NCI-H1048 (cell line): ENCODE measurements at regions not wholly inside any gene's neighbourhood (a gene's known extent, or its start where the extent isn't known, plus 50 kb on each side); places are given as distances from the start of the nearest gene placed in this dataset.

Experiments used
- DNase-seq: peaks from one replicate; lab custom pipeline; 2025; lab: John Stamatoyannopoulos, UW

DNA sequence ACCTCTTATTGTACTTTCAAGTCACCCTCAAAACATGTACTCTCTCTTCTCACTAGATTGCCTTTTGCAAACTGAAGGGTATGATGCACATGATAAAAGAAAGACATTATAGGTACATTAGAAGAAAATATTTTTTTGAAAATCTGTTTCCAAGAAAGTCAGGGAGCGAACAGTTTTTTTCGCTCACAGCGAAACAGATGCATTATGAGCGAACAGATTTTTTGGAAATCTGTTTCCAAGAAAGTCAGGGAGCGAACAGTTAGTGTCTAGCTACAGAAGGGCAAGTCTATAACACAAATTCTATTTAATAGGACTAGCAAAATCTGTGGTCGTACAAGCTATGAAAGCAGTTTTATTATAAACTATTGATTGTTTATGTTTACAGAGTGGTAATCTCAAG, 296.2 kb upstream of the ANO3 start:
- no peak for DNase-seq

GRCh38 chr11:26037716-26038115, 294.2 kb upstream of the ANO3 start:
- no peak for DNase-seq

GRCh38 chr11:26040339-26040738, 291.6 kb upstream of the ANO3 start:
- DNase-seq, result no peak

GRCh38 chr11:26042113-26042512, 289.8 kb upstream of the ANO3 start:
- no peak for DNase-seq

GRCh38 chr11:26043665-26044064, 288.3 kb upstream of the ANO3 start:
- no peak for DNase-seq

GRCh38 chr11:26044389-26044788, 287.5 kb upstream of the ANO3 start:
- DNase-seq, result no peak

- no peak for DNase-seq
These were observed 286.8 kb upstream of the ANO3 start for GRCh38 chr11:26045082-26045481.

GRCh38 chr11:26048271-26048670, 283.7 kb upstream of the ANO3 start:
- no peak for DNase-seq

GRCh38 chr11:26053966-26054365, 278.0 kb upstream of the ANO3 start:
- no peak for DNase-seq

- no peak for DNase-seq
These were observed 269.3 kb upstream of the ANO3 start for GRCh38 chr11:26062660-26063059.

GRCh38 chr11:26063915-26064314, 268.0 kb upstream of the ANO3 start:
- no peak for DNase-seq

GRCh38 chr11:26065944-26066343, 266.0 kb upstream of the ANO3 start:
- DNase-seq, result no peak

DNA sequence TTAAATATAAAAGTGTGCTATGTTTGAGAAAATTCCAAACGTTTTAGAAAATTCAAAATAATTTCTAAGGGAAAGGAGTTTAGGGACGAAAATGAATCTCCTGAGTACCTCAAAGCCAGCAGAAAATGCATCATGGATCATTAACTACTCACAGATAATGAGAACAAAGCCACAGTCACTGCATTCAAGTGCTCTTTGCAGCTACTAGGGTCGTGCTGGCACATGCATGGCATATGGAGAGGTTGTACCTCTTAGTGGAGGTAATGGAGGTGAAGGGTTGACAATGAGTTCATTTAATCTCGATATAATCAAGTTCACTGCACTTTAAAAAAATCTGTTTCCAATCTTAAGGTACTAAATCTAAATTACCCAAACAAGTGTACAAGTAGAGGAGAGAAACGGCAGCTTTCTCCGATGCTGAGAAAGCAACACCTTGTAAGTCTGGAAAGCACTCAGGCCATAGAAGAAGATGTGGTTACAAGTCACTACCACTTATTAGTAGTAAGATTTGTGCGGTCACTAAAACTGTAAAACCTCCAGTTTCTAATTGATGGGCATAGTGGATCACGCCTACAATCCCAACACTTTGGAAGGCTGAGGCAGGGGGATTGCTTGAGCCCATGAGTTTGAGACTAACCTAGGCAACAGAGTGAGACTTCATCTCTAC, 261.1 kb upstream of the ANO3 start:
- DNase-seq, result no peak

DNA sequence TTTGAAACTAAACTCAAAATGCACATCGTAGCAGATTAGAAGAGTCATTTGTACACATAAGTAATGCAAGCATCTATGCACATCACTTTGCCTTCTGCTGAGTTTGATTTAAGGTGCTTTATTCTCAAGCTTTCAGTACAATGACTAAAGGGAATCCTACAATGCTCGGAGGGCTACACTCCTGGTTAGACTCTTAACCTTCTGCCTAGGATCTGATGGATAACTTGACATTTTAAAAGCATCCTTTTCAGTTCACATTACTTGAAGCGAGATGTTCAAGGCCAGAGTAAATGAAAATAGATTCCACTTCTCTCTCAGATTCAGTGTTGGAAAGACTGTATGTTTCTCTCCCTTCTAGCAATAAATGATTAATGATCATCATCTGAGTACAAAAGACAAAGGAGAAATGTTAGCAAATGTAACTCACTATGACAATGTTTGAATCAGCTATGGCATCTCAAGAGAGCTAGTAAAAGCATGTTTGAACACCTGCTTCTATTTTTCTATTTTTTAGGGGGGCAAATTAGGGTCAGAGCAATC, 259.2 kb upstream of the ANO3 start:
- DNase-seq, result no peak

DNA sequence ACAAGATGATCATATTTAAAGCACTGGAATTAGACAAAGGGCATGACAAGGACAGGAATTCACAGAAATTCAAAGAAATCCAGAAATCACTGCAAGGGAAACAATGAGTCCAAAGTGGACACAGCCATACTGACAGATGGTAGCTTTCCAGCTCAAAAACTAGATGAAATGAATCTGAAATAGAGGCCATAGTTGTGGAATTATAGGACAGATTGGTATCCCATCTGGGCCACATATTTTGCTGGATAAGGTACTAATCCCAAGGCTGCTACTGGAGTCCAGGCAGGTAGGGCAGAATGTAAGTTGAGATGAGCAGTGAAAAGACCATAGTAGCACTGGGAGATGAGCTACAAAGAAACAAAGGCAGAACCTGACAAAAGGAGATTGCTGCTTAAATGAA, 258.3 kb upstream of the ANO3 start:
- DNase-seq, result no peak

DNA sequence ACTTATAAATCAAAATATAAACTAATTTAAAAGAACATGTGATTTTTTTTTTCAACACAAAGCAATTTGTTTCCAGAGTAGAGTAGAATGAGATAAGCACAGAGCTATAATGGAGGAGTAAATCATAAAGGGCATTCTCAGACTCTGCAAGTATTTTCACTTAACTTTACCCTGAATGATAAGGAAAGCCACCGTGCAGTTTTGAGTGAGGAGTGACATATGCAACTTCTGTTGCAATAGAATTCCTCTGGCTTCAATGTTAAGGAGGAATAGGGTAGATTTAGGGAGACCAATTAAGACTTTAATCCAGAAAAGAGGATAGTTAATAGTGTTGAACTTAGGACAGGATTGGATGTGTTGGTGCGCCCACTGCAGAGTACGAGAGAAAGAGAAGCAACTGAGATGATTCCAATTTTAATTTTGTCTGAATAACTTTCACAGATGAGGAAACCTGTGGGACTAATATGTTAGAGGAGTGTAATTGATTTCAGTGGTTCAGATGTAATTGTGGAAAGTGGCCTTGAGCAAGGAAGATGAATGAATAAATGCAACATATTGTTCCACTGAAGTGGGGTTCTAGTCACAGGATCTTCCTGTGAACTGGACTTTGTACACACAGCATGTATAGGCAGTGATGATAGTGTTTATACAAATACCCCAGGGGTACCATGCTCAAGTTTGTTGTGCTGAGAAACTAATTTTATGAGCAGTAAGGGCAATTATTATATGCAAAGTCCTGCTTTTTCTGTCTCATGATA, 255.5 kb upstream of the ANO3 start:
- DNase-seq, result no peak

DNA sequence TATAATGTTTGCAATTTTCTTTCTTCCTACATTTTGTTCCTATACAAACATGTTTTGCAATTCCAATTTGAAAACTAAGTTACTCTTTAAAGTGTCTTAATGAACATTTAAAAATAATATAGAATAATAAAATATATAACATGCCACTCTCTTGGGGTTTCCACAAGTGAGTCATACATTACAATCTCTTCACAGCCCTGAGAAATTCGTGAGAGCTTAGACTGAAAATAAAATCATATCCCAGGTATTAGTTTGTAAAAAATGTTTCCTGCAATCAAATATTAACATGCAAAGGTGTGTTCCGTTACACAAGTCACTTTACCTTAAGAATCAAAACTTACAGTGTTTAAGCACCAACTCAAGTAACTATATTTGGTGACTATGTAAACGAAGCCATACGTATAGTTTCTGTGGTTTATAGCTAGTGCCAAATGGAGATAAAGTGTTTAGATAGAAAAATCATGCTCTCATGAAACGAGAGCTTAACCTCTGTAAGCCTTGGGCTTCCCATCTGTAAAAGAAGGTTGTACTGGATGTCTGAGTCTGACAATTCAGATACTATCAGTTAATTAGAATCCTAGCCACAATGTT, 253.6 kb upstream of the ANO3 start:
- DNase-seq, result no peak

GRCh38 chr11:26084313-26084712, 247.6 kb upstream of the ANO3 start:
- DNase-seq, result no peak

- no peak for DNase-seq
These were observed 245.9 kb upstream of the ANO3 start for GRCh38 chr11:26086028-26086427.

DNA sequence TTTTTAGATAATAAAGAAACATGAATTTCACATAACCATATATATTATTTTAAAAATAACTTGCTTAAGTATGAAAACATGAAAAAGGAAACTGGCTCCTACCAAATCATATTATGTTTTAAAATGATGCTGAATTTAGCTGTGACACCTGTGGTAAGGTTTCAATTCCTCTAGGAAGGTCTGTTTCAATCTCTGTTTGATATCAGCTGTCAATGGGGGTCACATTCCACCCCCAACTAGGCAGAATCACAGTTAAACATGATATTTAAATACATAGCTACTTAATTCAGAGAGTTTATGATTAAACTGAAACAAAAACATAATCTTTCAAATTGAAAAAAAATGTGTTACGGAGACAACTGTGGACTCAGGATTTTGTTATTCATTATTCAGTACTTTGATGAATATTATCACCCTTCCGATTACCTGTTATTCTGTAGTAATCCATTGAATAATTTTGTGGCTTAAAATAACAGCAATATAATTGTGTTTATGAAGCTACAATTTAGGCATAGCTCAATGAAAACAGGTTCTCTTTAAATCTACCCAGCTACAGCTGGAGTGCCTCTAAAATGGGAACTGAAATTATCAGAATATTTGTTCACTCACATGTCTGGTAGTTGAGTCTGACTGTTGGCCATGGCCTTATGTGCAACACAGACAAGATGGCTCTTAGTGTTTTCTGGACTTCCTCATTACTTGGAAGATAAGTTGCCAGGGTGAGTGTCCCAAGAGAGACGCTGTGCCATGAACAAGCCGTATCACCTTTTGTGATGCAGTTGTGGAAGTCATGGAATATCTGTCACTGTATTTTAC, 244.6 kb upstream of the ANO3 start:
- DNase-seq, result no peak

DNA sequence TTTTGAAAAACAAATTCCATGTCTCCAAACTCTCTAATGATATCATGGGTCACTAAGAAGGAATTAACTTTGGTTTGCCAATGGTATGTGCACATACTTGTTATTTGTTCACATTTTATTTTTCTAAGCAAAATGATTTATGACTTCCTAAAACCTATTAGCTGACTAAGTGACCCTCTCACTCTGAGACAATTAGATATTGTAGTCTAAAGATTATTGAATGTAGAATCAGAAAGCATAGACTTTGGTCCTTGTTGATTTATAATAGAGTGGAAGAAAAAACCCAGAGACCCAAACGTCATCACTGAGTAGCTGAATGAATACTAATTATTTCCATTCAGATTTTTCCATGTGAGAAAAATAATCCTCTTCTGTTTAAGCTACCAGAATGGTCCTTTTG, 243.5 kb upstream of the ANO3 start:
- DNase-seq, result no peak

DNA sequence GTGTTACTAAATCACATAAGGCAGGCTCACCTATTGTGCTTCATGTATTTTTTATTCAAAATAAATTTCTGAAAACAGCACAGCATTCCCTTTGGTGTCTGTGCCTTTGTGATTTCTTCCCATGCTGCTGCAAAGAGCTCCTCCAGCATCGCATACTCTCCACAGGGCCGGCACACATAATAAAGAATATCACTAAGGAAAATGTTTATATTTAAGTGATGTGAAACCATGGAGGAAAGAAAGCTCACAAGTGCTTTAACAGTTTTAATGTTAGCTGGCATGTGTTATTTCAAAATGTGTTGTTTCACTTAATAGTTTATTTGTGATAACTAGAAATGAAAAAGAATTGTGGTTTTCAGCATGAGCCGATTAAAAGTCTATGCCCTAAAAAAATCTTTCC, 241.3 kb upstream of the ANO3 start:
- DNase-seq, result no peak
